HG02759 (cell line): ENCODE measurements at regions not wholly inside any gene's neighbourhood (a gene's known extent, or its start where the extent isn't known, plus 50 kb on each side); places are given as distances from the start of the nearest gene placed in this dataset.

ENCODE experiments used
- ATAC-seq: cut with Tn5 transposase; IDR thresholded peaks from one replicate; pipeline ENCODE4 v1.9.1; 2021; ENCODE audit warnings: mild to moderate bottlenecking, moderate library complexity; ENCODE audit not compliant: unreplicated experiment

DNA sequence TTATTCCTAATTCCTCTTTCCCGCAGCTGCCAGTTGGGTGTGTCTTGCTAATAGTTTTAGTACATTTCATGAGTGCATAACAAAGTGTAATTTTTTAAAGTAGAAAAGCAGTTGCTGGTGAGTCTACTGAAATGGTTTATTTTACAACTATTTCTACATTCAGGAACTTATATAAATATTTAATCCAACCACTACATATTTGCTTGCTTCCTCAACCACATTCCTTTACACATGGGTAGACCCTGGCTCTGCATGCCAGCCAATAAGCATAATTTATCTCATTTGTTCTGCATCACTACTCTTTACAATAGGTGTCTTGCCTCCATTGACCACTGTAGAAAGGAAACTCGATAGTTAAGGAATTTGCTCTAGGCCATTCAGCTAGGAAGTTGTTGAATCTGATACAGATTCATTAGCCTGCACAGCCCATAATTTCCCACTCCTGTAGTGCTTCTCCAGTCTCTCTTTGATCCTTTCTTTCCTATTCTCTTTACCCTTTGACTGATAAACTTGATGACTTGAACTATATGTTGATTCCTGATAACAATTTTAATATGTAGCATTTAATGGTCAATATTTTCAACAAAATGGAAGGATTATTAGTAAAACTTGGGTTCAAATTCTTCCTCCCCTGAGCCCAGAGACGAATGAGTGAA is 342.5 kb upstream of the ACTBL2 start:
- no peak for ATAC-seq

DNA sequence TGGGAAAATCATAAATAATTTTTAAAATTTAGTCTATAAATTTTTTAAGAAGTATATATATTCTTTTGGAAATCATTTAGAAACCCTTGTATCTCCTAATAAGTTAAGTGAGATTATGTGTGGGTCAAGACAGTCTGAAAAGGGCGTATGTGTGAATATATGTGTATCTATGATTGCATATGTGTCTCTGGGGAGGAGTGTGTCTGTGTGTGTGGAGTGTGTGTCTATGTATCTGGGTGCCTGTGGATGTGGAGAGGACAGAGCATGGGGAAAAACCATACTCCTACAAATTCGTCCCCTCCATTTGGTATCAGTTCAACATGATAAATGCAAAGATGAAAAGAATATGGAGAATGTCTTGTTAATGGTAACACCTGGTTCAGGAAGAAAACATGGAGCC is 342.0 kb upstream of the ACTBL2 start:
- no peak for ATAC-seq

- no peak for ATAC-seq
These were observed 341.4 kb upstream of the ACTBL2 start for GRCh38 chr5:57824047-57824446.

DNA sequence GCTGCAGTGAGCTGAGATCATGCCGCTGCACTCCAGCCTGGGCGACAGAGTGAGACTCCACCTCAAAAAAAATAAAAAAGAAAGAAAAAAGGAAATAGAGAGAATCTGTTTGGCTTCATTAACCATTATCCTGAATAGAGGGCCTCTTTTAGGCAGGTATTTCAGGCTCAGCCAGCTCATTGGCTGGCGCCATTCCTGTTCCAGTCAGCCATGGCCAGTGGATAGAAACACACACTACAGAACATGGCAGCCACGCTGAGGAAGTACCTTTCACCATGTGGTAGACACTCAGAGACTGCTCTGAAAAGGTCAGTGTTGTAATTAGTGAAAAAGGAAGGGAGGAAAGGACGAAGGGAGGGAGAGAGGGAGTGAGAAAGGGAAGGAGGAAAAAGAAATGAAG is 340.0 kb upstream of the ACTBL2 start:
- ATAC-seq, result no peak

DNA sequence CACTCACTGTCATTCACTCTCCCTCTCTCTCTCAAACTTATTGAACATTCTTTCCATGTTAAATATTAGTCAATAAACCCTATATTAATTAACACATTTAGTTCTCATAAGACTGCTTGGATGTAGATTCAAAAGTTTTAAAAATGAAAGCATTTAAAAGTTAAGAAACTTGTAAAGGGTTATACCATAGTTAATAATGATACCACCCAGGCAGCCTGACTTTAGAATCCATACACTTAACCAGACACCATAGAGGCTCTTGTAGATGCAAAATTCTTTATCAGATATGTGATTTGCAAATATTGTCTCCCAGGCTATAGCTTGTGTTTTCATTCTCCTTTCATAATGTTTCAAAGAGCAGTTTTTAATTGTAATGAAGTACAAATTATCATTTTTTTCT is 335.8 kb upstream of the ACTBL2 start:
- no peak for ATAC-seq

- ATAC-seq, result no peak
These were observed 335.3 kb upstream of the ACTBL2 start for GRCh38 chr5:57817924-57818323.

DNA sequence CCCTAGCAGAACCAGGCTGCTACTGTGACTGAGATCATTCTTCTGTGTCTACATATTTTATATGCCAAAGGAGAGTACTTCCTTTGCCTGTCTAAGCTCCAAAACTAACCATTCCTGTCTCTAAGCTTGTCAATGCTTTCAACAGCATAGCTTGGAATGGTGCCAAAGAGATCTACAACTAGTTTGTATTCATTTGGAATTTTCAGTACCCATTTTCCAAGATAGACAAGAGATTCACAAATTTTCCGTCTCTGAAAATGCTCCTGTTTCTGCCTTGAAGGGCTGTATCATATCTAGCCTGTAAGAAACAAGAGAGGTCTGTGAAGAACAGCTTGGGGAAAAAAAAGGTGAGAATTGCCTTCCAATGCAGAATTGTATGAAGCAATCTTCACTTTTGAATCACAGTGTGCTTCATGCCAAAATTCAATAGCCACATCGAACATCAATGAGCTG is 334.4 kb upstream of the ACTBL2 start:
- ATAC-seq, result no peak

- no peak for ATAC-seq
These were observed 333.5 kb upstream of the ACTBL2 start for GRCh38 chr5:57816108-57816507.

DNA sequence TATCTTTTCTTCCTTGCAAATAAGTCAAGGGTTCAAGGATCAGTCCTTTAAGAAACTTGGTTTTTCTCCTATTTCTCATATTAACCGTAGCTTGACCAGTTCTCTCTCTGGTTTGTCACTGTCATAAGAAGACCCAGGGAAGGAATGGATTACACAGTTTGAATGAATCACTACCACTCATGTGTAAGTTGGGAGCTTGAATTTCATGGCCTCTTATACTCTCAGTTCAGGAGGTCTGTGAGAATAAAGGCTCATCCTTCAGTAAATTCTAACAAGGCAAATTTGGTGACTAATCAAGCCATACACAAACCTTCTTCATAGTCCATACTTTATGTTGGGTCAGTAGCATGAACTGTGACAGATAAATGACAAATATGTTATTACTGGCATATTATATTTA is 323.1 kb upstream of the ACTBL2 start:
- no peak for ATAC-seq

DNA sequence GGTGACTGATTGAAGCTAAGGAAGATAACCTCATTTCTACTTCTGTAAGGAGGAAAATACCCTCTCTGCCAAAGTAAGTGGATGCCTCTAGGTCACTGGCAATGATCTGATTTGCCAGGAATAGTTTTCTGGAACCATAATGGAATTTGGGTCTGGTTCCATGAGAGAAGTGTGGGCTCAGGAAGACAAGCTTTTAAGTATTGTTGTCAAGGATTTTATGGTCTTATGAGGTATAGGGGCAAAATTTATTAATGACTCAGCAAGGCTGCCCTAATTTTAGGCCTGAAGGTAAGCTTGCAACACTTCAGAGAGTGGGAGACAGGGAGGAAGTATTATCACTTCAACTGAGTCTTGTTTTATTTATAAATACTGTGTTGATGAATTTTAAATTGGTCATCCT is 322.6 kb upstream of the ACTBL2 start:
- ATAC-seq, result no peak

DNA sequence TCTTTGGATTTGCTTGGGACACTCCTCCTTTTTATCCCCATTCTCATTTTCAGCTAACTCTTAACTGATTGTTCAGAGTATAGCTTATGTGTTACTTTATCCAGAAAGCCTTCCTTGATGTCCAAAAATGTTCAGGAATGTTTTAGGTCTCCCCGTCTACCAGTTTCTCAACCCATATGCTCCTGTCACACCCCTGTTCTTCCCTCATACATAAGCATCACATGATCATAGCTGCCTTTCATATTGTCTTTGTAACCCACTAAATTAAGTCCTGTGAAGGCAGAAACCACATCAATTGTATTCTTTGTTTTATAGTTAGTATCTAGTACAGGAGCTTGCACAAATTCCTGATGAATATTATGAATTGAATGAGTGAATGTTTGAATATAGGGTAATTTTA is 321.9 kb upstream of the ACTBL2 start:
- ATAC-seq, result no peak

- no peak for ATAC-seq
These were observed 321.4 kb upstream of the ACTBL2 start for GRCh38 chr5:57804007-57804444.

GRCh38 chr5:57802131-57802530 is 319.5 kb upstream of the ACTBL2 start:
- ATAC-seq, result no peak

DNA sequence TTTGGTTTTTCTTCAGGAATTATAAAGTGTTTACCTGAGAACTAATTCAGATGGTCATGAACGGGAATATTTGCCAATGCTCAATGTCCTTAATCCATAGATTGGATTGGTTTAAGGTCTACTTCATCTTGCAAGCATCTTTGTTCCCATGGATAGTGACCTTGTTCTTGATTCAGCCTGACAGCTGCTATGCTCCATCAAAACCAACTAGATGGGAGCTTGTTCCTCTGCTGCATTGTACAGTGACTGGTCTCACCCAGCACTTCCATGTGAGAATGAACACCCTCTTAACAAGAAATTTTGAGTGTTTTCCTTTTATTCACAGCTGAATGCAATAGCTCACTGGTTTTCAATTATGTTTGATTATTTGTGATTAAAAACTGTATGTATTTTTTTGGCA is 312.6 kb upstream of the ACTBL2 start:
- no peak for ATAC-seq

DNA sequence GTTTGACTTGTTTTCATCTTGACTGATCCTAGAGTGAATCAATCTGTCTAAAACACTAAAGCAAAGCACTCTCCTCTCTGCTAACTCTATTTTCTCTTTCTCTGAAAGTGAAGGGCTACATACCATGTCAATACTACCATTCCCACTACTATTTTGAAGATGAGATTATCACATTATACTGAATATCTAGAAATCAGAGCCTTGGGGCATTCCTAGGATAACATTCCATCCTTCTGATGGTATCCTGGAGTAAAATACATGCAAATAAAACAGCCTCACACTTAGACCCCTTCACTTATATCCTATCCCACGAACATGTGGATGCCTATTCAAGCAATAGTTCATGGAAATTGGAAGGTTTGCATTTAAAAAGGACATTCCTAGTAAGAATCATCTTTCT is 309.3 kb upstream of the ACTBL2 start:
- no peak for ATAC-seq

DNA sequence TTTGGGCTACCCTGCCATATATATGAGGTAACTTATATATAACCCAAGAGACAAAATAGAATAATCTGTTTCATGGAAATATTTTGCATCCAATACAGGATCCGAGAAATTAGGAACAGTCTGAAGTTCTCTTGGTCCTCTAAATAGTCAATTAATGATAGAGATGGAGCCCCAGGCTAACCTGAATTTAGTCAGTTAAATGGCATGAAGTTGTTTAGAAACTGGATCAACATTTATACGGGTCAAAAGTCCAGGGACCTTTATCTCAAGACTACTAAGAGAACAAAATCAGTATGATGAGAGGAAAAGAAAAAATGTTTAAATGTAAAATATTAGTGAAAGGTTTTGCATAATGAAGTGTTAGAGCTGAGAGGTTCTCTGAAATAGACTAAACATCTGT is 303.3 kb upstream of the ACTBL2 start:
- no peak for ATAC-seq

DNA sequence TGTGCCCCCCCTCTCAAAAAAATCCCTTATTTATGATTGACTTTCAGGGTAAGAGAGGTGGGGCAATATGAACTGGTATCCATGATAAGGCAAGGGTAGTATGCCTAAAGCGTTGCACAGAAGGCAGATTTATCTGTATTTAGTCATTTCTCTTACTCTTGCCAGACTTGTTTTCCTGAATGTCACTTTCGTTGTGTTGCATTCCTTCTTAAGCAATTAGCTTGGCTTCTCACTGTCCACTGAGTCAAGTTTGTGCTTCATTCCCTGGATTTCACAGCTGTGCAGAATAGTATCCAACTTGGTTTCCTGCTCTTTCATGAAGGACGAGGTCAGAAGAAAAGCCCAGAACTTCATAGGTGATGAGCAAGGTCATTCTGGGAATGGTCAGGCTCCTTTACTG is 301.5 kb upstream of the ACTBL2 start:
- ATAC-seq, result no peak

- no peak for ATAC-seq
These were observed 301.1 kb upstream of the ACTBL2 start for GRCh38 chr5:57783693-57784092.

- ATAC-seq, result no peak
These were observed 298.3 kb upstream of the ACTBL2 start for GRCh38 chr5:57780961-57781325.

DNA sequence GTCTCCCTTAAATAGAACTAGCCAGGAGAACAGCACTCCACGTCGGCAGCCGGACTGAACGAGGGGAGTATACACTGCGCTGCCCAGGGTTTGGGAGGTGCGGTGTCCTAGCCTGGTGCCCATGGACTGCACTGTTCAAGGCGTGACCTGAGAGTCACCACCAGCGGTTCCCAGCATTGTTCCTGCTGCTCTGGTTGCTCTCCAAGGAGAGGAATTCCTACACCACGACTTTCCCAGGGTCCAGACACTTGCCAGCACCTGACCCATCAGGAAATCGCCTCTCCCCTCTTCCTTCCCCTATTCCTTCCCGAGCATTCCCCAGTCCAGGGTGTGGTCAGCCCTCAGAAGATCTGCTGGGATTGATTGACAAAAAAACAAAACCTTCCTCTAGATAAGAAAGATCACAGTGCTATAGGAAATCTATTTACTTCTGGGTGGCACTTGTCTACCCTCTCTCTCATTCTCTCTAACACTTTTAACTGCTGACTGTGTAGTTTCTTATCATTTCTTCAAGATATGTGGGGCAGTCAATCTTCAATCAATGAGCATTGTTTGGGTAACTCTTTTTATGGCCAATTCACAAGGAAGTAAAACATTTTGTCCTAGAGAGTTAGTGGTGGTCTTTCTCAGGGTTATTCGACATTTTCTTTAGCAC is 297.8 kb upstream of the ACTBL2 start:
- ATAC-seq, result no peak

DNA sequence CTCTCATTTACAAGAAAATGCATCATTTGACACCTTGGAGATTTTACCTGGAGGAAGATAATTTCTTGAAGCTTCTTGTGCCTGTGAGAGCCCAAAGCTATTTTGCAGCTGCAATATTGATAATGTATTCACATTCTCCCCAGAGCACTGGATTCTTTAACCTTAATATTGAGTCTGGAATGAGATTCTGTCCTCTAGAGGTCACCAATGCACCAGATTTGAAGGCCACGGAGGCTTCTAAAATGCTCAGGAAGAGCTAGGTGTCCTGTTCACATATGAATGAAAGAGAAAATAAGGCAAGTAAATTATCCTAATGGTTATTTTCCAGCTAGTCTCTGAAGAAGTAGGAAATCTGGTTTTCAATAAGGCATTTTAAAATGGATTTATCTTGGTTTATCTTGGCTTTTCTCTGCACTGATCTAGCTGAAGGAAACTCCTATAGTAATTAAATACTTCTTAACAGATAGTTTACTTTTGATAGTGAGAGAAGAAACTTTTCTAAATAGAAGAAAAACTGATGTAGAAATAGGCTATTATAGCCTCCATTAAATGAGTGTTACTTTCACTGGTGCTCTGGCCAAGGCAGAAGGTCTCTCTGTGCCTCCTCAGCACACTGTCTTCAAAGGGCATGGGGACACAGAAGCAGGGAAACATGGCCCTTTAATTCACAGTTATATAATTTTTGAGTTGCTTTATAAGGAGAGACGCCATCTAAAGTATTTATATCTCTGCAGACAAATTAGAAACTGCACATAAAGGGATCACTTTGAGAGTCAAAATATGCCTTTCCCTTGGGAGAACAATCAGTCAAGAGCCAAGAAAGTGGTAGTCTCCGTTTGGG is 297.0 kb upstream of the ACTBL2 start:
- ATAC-seq, result no peak

DNA sequence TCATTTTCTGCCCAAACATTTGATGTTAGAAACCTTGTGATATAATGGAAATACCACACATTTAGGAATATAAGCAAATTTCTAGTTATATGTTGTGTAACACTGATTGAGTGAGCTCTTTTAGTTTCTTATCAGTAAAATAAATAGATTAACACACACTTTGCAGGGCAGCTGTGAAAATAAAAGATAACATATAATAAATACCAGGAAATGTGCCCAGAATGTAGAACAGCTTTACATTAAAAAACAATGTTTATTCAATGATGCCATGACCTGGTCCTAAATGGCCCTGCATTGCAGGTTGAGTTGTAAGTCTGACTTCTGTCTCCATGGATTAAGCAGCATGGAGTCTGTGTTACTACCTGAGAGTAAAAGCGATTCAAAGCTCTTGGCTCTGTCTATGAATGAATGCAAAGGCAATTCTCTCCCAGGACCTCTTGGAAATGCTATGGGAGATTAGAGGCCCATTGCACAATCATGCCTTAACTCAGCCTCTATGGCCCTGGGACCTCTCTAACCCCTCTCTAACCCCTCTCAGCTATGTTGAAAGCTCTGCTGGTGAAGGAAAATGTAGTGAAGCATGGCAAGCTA is 296.0 kb upstream of the ACTBL2 start:
- no peak for ATAC-seq
